A673 (cell line): ENCODE measurements at regions not wholly inside any gene's neighbourhood (a gene's known extent, or its start where the extent isn't known, plus 50 kb on each side); places are given as distances from the start of the nearest gene placed in this dataset.
"Not testable (repeated sequence)": the region's sequence is repeated elsewhere in the genome, so short reads cannot be mapped to it uniquely, and the experiment has no call there.

ENCODE experiments used
- BruUV-seq: library from RNA; stranded (reverse); fragments of 400-500 nt; replicated peaks from 2 replicates; lab custom pipeline; 2021; lab: Mats Ljungman, UMichigan
- CTCF ChIA-PET: fragments of 300-600 bp; sonication (Branson Sonifier 250); formaldehyde crosslinking; loops from one replicate; lab custom pipeline; 2022; ENCODE audit warnings: antibody characterized with exemption; lab: Charles Lee
- POLR2A ChIA-PET: fragments of 300-600 bp; sonication (Branson Sonifier 250); formaldehyde crosslinking; loops from one replicate; lab custom pipeline; 2022; ENCODE audit warnings: antibody characterized with exemption; ENCODE audit not compliant: low non-redundant PET; lab: Charles Lee
- DNase-seq: peaks from one replicate; pipeline ENCODE4 v3.0.0-alpha.2; 2015; ENCODE audit warnings: low spot score
- H3K27ac ChIP-seq: fragments of 200-600 bp; sonication (generic); 2 replicates; pipeline ENCODE4 v1.5.1; 2016; ENCODE audit warnings: mixed run types, low read depth, mild to moderate bottlenecking, mixed read lengths, antibody characterized with exemption, low read length; ENCODE audit not compliant: poor library complexity, severe bottlenecking
- H3K27me3 ChIP-seq: fragments of 200-600 bp; sonication (generic); replicated peaks from 2 replicates; pipeline ENCODE4 v1.6.1; 2017; ENCODE audit warnings: mixed run types, low read depth, mild to moderate bottlenecking, mixed read lengths, antibody characterized with exemption, low read length; ENCODE audit not compliant: insufficient read depth, poor library complexity
- H3K36me3 ChIP-seq: fragments of 200-600 bp; sonication (generic); 2 replicates; pipeline ENCODE4 v1.6.1; 2016; ENCODE audit warnings: mixed run types, mild to moderate bottlenecking, mixed read lengths, antibody characterized with exemption, low read length; ENCODE audit not compliant: insufficient read depth, poor library complexity, severe bottlenecking
- H3K4me1 ChIP-seq: fragments of 200-600 bp; sonication (generic); 2 replicates; pipeline ENCODE4 v1.6.1; 2017; ENCODE audit warnings: mixed run types, mild to moderate bottlenecking, mixed read lengths, antibody characterized with exemption, low read length; ENCODE audit not compliant: insufficient read depth, poor library complexity, severe bottlenecking
- H3K4me3 ChIP-seq: fragments of 200-600 bp; sonication (generic); 2 replicates; pipeline ENCODE4 v1.5.1; 2016; ENCODE audit warnings: low read depth, mixed run types, mild to moderate bottlenecking, mixed read lengths, low read length; ENCODE audit not compliant: poor library complexity, severe bottlenecking
- H3K9me3 ChIP-seq: fragments of 200-600 bp; sonication (generic); 2 replicates; pipeline ENCODE4 v1.6.1; 2016; ENCODE audit warnings: mixed run types, low read depth, mild to moderate bottlenecking, mixed read lengths, antibody characterized with exemption, low read length; ENCODE audit not compliant: poor library complexity, severe bottlenecking
- EZH2 ChIP-seq: fragments of 200-600 bp; sonication (generic); IDR thresholded peaks from 2 replicates; pipeline ENCODE4 v1.6.1; 2017; ENCODE audit warnings: borderline replicate concordance, low read depth, mild to moderate bottlenecking, mixed read lengths, antibody characterized with exemption, low read length; ENCODE audit not compliant: poor library complexity, severe bottlenecking
- intact Hi-C: fragments of 100-400 bp; cut with micrococcal nuclease; formaldehyde crosslinking; loops from one replicate; pipeline ENCODE4 v1.10.0; 2022; ENCODE audit not compliant: unreplicated experiment
- TF ChIP-seq, protein P1 (sequence below): fragments of 300-800, 200-600 bp; sonication (generic); conservative IDR thresholded peaks from 2 replicates; pipeline ENCODE4 v1.5.1; 2017; ENCODE audit warnings: low read depth, mild to moderate bottlenecking, antibody characterized with exemption, low read length, moderate library complexity, mixed read lengths

DNA sequence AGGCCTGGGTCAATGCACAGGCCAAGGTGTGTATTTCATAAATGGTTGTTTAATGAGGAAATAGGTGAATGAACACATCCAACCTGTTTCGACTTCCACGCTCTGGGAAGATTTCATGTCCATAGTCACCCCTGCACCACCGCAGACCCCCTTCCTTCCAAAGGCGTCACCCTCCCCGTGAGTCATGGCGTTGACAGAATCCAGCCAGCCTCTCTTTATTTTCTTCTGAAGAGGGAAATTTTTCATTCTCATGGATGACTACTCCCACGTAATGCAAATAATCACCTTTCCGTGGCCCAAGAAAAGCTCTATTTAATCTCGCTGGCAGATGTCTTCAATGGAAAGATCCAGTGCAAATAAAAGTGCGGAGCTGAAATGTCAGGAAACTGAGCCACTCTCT is 75.3 kb upstream of the FOXK1 start:
- ChIA-PET POLR2A (no interaction called here), CTCF (no interaction called here)
- H3K9me3 ChIP-seq: no peaks in the 10 kb centered on the region
- H3K4me3 ChIP-seq: no peak overlapping the region
- DNase-seq: no peak
- H3K27me3 ChIP-seq: no peaks in the 10 kb centered on the region
- BruUV-seq: no TSS peak
- no peaks in the 10 kb centered on the region for H3K36me3 ChIP-seq
- H3K27ac ChIP-seq: no peak overlapping the region
- intact Hi-C loops: no loop called here
- TF ChIP-seq EZH2: no peak
- TF ChIP-seq, protein P1, sequence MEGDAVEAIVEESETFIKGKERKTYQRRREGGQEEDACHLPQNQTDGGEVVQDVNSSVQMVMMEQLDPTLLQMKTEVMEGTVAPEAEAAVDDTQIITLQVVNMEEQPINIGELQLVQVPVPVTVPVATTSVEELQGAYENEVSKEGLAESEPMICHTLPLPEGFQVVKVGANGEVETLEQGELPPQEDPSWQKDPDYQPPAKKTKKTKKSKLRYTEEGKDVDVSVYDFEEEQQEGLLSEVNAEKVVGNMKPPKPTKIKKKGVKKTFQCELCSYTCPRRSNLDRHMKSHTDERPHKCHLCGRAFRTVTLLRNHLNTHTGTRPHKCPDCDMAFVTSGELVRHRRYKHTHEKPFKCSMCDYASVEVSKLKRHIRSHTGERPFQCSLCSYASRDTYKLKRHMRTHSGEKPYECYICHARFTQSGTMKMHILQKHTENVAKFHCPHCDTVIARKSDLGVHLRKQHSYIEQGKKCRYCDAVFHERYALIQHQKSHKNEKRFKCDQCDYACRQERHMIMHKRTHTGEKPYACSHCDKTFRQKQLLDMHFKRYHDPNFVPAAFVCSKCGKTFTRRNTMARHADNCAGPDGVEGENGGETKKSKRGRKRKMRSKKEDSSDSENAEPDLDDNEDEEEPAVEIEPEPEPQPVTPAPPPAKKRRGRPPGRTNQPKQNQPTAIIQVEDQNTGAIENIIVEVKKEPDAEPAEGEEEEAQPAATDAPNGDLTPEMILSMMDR: no peak
- H3K4me1 ChIP-seq: no peaks in the 10 kb centered on the region

DNA sequence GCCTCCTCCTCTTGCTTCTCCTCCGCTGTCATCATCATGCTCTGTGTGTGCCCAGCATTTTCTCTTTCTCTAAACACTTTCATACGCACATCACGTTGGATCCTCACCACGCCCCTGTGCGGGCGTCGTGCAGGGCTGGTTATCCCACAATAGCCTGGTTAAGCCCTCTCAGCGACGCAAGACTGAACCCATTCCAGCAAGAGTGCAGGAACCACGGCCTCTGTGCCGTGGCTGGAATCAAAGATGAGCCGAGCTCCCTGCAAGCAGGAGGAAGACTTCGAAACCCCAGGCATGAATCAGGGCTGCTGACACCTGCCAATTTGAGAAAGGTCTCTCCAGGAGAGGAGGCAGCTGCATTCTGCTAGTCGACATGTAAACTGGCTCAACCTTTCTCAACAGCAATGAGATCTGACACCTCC is 74.8 kb upstream of the FOXK1 start:
- intact Hi-C loops: no loop called here
- no peaks in the 10 kb centered on the region for H3K36me3 ChIP-seq
- ChIA-PET POLR2A (no interaction called here), CTCF (no interaction called here)
- no peaks in the 10 kb centered on the region for H3K9me3 ChIP-seq
- H3K27ac ChIP-seq: no peak overlapping the region
- no TSS peak for BruUV-seq
- no peak for TF ChIP-seq EZH2
- TF ChIP-seq, protein P1: no peak
- H3K4me3 ChIP-seq: no peak overlapping the region
- no peaks in the 10 kb centered on the region for H3K4me1 ChIP-seq
- H3K27me3 ChIP-seq: no peaks in the 10 kb centered on the region
- peak; percentile 31 for DNase-seq

GRCh38 chr7:4609576-4609975 is 72.5 kb upstream of the FOXK1 start:
- DNase-seq, H3K4me3 ChIP-seq, H3K36me3 ChIP-seq, CTCF ChIA-PET, H3K27me3 ChIP-seq, POLR2A ChIA-PET, intact Hi-C loops, H3K27ac ChIP-seq, H3K9me3 ChIP-seq, BruUV-seq: not testable (repeated sequence)
- H3K4me1 ChIP-seq: peaks cover 12% of the 10 kb centered on the region

- BruUV-seq: no TSS peak
- intact Hi-C loops: loop anchor here (1.0 to 10.0 kb wide), 2 partner anchors 143 to 474 kb away; no protein-coding TSS in a partner anchor
- Histone ChIP-seq H3K4me3 (no peak overlapping the region), H3K27me3 (no peaks in the 10 kb centered on the region), H3K27ac (no peak overlapping the region), H3K36me3 (no peaks in the 10 kb centered on the region), H3K9me3 (no peaks in the 10 kb centered on the region), H3K4me1 (peaks cover 12% of the 10 kb centered on the region)
- ChIA-PET POLR2A (no interaction called here), CTCF (interaction anchor here (1.0 kb wide), 1 partner anchor 21 kb away, joined by 3 read pairs; no protein-coding TSS in a partner anchor)
- TF ChIP-seq, protein P1: peak; percentile 74
- TF ChIP-seq EZH2: no peak
- DNase-seq: peak; percentile 75
Measured at GRCh38 chr7:4610768-4611467, 71.2 kb upstream of the FOXK1 start.
